ENCODE measurements at regions not wholly inside any gene's neighbourhood (a gene's known extent, or its start where the extent isn't known, plus 50 kb on each side); places are given as distances from the start of the nearest gene placed in this dataset.
"Not testable (repeated sequence)": the region's sequence is repeated elsewhere in the genome, so short reads cannot be mapped to it uniquely, and the experiment has no call there.

DNA sequence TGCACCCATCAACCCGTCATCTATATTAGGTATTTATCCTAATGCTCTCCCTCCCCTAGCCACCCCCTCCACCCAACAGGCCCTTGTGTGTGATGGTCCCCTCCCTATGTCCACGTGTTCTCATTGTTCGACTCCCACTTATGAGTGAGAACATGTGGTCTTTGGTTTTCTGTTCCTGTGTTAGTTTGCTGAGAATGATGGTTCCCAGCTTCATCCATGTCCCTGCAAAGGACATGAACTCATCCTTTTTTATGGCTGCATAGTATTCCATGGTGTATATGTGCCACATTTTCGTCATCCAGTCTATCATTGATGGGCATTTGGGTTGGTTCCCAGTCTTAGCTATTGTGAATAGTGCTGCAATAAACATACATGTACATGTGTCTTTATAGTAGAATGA, 253.4 kb downstream of the FOXD2 start:
- TF ChIP-seq, protein P1, sequence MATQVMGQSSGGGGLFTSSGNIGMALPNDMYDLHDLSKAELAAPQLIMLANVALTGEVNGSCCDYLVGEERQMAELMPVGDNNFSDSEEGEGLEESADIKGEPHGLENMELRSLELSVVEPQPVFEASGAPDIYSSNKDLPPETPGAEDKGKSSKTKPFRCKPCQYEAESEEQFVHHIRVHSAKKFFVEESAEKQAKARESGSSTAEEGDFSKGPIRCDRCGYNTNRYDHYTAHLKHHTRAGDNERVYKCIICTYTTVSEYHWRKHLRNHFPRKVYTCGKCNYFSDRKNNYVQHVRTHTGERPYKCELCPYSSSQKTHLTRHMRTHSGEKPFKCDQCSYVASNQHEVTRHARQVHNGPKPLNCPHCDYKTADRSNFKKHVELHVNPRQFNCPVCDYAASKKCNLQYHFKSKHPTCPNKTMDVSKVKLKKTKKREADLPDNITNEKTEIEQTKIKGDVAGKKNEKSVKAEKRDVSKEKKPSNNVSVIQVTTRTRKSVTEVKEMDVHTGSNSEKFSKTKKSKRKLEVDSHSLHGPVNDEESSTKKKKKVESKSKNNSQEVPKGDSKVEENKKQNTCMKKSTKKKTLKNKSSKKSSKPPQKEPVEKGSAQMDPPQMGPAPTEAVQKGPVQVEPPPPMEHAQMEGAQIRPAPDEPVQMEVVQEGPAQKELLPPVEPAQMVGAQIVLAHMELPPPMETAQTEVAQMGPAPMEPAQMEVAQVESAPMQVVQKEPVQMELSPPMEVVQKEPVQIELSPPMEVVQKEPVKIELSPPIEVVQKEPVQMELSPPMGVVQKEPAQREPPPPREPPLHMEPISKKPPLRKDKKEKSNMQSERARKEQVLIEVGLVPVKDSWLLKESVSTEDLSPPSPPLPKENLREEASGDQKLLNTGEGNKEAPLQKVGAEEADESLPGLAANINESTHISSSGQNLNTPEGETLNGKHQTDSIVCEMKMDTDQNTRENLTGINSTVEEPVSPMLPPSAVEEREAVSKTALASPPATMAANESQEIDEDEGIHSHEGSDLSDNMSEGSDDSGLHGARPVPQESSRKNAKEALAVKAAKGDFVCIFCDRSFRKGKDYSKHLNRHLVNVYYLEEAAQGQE (IDR thresholded peaks at IDR 0.05; ENCODE audit: insufficient replicate concordance, low read depth) = not testable (repeated sequence)
- TF ChIP-seq, protein P2, sequence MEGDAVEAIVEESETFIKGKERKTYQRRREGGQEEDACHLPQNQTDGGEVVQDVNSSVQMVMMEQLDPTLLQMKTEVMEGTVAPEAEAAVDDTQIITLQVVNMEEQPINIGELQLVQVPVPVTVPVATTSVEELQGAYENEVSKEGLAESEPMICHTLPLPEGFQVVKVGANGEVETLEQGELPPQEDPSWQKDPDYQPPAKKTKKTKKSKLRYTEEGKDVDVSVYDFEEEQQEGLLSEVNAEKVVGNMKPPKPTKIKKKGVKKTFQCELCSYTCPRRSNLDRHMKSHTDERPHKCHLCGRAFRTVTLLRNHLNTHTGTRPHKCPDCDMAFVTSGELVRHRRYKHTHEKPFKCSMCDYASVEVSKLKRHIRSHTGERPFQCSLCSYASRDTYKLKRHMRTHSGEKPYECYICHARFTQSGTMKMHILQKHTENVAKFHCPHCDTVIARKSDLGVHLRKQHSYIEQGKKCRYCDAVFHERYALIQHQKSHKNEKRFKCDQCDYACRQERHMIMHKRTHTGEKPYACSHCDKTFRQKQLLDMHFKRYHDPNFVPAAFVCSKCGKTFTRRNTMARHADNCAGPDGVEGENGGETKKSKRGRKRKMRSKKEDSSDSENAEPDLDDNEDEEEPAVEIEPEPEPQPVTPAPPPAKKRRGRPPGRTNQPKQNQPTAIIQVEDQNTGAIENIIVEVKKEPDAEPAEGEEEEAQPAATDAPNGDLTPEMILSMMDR (IDR thresholded peaks at IDR 0.05; ENCODE audit: insufficient read depth, low read length) = not testable (repeated sequence)
